ENCODE measurements at regions not wholly inside any gene's neighbourhood (a gene's known extent, or its start where the extent isn't known, plus 50 kb on each side); places are given as distances from the start of the nearest gene placed in this dataset.

GRCh38 chrX:16528620-16529019, 121.3 kb upstream of the S100G start:
- H3K4me1 ChIP-seq (ENCODE audit: control insufficient read depth in 5 of 5, insufficient read depth in 5 of 5, low read length in 5 of 5): peaks cover 0 to 1% (median 0%) of the 10 kb centered on the region in 5 donors
- ATAC-seq (ENCODE audit: insufficient read depth, low FRiP score) (no peak), DNase-seq (no peak)
- H3K36me3 ChIP-seq (ENCODE audit: control insufficient read depth in 4 of 4, insufficient read depth in 4 of 4, low read length in 4 of 4): no peaks in the 10 kb centered on the region
- H3K4me3 ChIP-seq: no peak overlapping the region
- WGBS, 2 donors: 49 to 62% methylated on average over 3 of the region's 3 CpGs
- H3K9me3 ChIP-seq (ENCODE audit: control insufficient read depth in 4 of 4, insufficient read depth in 3 of 4, low read length in 3 of 4): peaks cover 0 to 12% (median 3%) of the 10 kb centered on the region in 4 donors
- TF ChIP-seq CTCF (IDR thresholded peaks at IDR 0.05; ENCODE audit: control extremely low read depth, extremely low read depth): no peak
- H3K27ac ChIP-seq (ENCODE audit: low read depth in 1 of 2, low read length in 1 of 2): no peak overlapping the region
- H3K9ac ChIP-seq (ENCODE audit: insufficient read depth in 1 of 2, low read length in 2 of 2): no peak overlapping the region
- H3K27me3 ChIP-seq (ENCODE audit: control insufficient read depth in 3 of 3, insufficient read depth in 3 of 3, low read length in 2 of 3): peaks cover 0 to 35% (median 17%) of the 10 kb centered on the region in 3 donors
